NCI-H1436 (cell line): ENCODE measurements at regions not wholly inside any gene's neighbourhood (a gene's known extent, or its start where the extent isn't known, plus 50 kb on each side); places are given as distances from the start of the nearest gene placed in this dataset.

ENCODE experiments used
- DNase-seq: peaks from one replicate; lab custom pipeline; 2025; lab: John Stamatoyannopoulos, UW

DNA sequence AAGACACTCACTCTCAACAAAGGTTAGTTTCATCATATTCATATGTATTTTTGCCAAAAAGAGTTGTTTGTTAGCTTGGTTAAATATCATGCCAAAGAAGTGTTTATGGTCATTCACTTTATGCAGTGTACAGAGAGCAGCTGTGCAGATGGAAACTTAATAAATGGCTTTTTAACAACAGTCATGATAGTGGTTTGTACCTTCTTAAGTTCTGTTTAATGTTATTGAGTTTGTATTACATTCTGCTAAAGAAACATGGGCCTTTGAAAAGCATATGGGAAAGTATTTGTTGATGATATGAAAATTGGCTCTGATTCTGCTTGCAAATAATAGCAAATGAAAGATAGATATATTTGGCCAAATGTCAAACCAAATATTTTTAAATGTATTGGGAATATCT is 607.3 kb downstream of the NCAM2 start:
- no peak for DNase-seq

DNA sequence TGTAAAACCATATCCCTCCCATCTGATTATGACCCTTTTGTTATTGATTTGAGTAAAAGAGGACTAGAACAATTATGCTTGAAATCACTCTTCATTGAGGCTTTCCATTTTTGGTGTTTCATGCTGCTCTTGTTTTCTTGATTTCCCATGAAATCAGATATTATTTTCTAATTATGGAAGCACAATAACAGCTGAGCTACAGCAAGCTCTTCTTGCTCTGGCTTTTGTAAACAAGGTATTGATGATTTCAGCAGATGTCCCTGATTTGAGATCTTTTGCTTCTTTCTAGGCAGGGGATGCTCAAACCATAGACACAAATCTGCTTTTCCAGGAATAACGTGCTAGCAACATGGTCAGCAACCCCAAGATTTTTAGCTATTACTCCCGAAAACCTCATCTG is 607.8 kb downstream of the NCAM2 start:
- no peak for DNase-seq

DNA sequence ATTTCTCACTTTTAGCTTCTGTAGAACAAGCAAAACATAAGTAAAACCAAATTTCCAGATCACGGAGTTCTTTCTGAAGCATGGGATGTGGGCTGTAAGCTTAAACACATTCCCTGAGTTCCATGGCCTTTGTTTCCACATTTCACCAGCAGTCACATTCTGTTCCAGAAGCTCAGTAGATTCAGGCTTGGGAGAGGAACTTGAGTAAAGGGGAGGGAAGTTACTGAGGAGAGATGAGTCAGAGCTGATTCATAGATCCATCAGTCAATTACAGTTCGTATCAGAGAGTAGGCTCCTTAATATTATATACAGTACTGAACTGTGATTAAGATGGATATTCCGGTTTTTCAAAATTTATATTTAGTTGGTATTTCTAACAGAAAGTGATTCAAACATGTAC is 614.3 kb downstream of the NCAM2 start:
- no peak for DNase-seq

DNA sequence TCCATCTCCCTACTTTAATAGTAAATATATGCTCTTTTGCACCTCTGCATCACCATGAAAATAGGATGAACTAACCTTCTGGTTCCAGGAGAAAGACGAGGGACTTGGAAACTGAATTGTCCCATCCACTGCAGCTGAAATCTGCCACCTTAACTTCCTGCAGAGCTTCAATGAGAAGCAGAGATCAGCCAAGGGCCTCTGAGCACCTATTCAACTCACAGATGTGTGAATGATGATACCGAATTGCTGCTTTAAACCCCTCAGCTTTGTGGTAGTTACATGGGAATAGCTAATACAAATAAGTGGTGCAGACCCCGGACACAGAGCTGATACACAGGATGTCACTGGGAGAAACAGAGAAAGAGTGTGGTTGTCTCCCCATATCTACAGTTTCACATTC is 616.8 kb downstream of the NCAM2 start:
- no peak for DNase-seq

DNA sequence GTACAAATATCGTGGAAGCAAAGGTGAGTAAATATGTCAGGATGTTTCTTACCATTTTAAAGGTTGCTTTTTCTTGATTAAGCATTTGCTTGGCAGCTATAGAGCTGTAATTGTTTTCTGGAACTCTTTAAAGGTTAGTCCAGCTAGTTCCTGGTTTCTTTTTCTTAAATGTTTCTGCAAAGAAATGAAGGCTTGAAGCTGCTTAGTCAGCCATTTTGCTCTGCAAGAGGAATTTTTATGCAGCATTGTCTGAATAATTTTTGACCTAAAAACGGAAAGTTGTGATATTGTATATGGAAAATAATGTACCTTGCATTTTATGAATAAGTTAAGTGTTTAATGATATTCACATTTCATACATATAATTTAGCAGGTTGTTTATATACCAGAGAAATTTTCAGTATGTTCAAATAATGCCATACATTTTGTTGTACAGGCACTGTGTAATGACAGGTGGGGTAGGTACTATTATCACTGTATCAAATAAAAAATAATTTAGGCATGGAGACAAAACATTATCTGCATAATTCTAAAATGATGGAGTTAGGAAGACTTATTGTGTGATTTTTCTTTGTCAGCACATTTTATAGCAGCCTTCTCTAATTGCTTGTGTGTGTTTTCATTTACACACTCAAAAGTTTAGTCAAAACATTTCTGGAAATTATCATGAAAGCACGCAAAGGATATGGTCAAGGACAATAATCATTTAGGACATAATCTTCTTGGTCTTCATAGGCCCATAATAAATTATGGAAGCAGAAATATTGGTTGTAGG is 624.4 kb downstream of the NCAM2 start:
- DNase-seq: no peak

DNA sequence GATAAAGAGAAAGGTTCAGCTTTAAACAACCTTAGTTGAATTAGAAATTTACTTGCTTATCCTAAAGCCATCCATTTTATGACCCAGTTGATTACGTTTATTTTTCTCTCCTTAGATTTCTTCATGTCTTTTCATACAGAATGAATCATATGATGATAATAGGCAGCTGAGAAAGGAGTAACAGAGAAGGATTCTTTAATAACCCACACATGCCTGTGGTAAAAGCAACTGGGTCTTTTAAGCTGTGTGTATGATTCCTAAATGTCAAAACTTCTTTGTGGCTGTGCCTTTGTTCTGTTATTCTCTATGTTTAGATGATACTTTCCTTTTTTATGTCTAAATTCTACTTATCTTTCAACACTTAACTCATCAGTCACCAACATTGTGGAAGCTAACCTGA is 626.5 kb downstream of the NCAM2 start:
- no peak for DNase-seq

DNA sequence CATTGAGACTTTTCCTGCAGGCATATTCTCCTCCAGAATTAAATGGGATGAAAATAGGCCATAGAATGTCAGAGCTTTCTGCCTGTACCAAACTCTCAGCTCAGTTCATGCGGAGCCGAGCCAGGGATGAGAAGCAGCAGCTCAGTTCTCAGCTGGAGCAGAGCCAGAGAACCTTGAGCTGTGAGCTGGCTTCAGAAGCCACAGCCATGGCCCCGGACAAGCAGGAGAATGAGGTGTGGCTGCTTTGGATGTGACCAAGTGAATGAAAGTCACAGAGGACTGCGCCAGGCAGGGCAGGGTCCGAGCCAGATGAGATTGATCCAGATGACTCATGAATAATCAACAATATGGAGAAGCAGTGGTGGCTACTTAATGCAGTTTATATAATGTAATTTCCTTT is 633.8 kb downstream of the NCAM2 start:
- no peak for DNase-seq

DNA sequence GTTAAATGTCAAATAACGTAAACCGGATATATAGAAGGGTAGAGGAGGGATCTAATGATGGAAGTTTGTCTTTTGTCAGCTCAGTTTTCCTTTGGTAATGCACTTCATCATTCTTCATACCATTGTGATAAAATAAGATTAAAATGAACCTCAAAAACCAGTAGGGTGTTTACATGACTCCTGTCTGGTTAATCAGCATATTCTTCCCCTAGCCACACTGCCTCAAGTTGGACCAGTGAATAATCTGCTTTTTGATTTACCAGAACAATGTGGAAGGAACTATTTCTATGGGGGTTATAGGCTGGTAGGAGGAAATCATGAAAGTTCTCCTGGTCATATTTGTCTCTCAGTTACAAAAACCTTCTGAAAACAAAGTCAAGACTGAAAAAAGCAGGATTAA is 634.7 kb downstream of the NCAM2 start:
- DNase-seq: no peak

DNA sequence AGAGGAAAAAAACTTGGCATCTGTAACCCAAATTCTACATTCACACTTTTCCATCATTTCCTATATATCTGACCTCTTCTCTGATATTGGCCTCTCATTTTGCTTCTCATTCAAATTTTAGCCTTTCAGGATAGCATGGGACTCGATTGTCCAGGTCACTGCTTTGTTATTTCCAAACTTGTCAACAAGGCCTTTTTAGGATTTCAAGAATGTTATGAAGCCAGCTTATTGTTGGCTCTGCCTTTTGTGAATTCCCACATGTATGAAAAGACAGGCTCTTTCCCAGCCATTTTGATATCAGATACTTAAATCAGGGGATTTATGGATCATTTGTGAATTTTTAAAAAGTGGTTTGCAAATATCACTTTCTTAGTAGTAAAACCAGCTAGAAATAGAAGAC is 663.5 kb downstream of the NCAM2 start:
- DNase-seq: no peak

DNA sequence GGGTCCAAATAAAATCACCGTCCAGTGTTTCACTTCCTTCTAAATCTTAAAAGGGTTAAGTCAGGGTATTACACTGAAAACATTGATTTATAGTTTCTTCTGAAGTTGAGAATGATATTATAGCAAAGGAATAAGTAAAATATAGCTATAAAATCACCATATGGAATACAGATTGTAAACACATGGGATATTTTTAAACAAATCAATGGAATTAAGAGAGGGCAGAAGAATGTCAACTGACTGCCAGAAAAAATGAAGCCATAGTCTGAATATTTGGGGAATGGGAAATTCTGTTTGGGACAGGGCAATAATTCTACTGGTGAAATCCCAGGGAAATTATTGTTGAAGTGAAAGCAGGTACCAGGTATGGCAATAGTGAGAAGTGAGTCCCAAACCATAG is 664.6 kb downstream of the NCAM2 start:
- no peak for DNase-seq

DNA sequence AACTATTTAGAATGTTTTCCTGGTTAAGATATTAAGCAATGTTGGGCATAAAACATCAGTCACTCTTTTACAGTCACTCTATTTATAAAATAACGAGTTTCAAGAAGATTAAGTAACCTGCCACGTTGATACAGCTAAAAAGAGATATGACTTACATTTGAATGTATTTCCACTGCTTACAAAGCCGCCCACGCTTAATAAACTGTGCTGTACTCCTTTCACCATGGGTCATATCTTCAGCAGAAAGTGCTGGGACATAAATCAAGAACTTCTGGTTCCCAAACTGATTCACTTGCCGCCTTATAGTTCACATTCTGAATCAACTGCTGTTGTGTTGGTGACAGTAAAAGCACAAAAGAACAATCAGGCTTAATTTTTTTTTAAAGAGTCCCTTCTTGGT is 666.7 kb downstream of the NCAM2 start:
- no peak for DNase-seq

DNA sequence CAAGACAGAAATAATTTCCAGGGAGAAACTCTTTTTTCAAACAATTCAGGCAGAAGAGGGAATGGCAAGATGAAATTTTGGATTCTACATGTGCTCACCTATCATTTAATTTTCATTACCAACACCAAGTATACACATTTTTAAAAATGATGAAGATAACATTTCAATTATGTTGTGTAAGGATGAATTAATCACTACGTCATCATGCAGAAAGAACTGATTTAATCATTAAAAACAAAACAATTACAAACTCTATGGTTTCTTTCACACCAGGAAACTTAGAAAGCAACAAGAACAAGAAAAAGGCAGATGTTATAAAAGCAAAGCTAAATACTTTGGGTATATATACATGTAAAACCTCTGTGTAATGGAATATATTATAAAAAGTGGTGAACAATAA is 668.5 kb downstream of the NCAM2 start:
- no peak for DNase-seq

DNA sequence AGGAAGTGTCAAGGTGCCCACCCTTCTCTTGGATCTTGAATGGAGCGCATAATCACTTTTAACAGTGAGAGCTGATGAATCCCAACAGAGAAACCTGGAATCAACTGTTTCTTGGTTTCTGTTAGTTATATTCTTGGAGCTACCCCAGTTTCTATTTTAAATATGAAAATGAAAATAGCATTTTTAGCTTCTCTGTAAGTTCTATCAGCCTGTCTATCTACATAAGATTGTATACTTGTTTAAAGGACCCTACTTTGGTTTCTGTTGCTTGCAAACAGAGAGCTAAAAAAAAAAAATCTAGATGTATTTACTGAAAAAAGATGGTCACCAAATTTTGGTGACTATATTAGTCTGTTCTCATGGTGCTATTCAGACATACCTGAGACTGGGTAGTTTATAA is 670.0 kb downstream of the NCAM2 start:
- no peak for DNase-seq

DNA sequence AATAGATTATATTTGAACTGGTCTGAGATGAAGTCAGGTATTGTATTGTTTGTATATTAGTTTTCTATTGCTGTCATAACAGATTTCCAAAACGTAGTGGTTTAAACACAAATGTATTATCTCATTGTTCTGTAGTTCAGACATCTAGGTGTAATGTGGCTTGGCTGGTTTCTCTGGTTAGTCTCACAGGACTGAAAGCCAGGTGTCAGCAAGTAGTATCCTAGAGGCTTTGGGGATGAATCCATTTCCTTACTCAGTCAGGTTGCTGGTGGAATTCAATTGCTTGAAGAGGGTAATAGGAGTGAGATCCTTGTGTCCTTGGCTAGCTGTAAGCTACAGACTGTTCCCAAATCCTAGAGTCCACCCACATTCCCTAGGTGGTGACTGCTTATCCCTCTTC is 675.8 kb downstream of the NCAM2 start:
- DNase-seq: no peak

DNA sequence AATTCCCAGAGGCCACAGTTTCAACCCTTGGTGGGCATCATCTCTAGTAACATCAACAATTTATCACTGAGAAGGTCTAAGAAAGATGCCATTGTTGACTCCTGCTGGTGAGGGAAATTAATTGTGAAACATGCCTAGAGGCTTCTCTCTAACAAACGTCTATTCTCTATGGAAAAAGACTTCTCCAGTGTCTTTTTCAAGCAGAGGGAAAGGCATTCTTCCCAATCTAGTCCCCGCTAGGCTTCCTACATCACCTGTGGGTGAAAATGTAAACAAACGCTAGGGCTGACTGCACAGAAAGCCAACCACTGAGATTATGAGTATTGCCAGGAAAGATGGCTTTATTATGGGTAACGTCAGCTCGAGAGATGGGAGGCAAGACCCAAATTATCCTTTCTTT is 677.4 kb downstream of the NCAM2 start:
- DNase-seq: no peak

DNA sequence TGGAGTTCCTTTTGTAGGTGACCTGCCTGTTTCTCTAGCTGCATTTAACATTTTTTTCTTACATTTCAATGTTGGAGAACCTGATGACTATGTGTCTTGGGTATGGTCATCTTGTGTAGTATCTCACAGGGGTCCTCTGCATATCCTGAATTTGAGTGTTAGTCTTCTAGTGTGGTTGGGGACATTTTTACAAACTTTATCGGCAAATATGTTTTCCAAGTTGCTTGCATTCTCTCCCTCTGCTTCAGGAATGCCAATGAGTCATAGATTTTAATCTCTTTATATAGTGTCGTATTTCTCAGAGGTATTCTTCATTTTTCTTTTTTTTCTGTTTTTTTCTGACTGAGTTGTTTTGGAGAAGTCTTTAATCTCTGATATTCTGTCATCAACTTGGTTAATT is 684.0 kb downstream of the NCAM2 start:
- DNase-seq: no peak

DNA sequence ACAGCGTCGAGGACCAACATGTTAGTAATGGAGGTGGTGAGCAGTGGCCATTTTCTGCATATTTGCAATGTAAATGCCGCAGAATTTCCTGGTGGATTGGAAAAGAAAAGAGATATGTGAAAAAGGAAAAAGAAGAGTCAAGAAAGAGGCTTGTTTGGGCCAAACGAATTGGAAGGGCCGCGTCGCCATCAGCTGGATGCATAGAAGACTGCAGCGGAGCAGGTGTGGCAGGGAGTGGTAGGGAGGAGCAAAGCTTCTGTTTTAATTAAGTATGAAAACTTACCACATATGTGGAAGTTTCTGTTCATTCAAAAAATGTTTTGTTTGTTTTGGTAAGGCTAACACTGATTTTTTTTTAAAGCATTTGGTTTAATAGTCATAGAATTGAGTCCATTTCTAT is 690.7 kb downstream of the NCAM2 start:
- no peak for DNase-seq

DNA sequence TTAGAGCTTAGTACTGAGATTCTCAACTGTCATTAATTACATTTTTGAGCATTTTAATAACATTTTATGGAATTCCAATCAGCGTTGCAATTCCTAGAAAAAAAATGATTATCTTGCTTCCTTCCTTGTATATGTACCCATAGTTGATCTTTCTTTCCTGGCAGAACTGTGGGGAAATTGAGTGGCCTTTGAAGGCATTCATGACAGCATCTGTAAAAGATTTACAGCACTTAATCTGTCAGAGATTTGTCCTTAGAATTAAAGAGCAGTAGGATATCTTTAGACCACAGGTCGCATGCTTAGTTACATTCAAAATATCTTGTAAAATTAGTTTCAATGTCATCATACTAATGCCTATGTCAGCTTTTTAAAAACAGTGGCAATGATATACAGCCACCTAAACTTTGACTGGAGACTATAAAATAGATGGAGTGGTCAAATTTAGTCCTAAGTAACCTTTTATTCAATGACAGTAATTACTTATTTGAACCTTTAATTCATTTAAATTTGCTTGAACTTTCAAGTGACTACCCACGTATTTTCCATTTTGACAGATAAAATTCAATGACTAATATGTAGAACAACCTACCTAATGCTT is 692.0 kb downstream of the NCAM2 start:
- DNase-seq: no peak

DNA sequence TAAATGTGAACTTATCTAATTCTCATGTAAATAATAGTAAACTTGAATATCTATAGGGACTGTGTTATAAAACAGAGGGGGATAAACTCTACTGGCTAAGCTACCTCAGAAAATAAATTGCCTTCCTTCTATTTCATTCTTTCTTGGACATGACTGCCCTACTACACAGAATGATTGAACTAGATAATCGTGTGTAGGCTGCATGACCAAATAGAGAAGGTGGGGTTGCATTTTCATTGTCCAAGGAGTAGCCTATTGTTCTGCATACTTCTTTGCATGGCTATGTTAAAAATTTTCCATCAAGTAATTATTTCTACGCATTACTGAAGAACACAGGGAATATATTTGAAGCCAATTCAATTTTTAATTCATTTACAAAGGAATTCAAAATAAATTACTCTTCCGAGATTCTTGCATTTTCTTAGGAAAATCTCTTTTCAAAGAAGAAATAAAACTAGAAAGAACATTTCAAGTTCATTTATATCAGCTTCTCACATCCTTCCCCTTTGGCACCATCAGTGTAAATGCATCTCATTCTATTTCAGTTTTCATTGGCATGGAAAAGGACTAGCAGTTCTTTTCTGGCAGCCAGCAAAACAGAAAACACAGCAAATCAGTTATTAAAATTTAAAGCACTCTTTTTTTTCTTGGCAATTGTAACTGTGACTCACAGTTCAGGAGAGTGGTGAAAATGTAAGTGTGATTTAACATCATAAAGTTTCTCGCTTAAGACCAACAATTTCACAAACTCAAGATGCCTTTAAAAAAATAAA is 714.7 kb downstream of the NCAM2 start:
- DNase-seq: no peak

DNA sequence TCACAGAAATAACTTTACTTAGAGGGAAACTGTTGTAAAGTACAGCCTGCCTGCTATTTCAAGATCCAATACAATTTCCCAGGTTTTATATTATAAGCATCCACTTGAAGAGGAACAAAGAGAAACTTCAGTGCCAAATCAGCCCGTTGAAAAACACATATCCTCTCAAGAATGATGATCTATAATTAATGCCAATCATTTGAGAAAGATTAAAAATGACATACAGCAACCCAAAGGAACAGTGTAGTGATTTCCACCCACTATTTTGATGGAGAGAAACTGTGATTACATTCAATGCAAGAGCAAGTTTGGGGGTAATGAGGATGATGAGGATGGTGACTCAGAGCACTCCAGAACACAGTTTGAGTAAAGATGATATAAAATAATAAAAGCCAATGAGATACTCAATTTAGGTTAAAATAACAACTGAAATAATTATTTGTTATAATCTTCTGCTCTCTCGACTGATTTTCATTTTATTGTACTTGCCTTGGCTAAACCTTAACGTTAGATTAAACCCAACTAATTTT is 715.5 kb downstream of the NCAM2 start:
- DNase-seq: no peak

DNA sequence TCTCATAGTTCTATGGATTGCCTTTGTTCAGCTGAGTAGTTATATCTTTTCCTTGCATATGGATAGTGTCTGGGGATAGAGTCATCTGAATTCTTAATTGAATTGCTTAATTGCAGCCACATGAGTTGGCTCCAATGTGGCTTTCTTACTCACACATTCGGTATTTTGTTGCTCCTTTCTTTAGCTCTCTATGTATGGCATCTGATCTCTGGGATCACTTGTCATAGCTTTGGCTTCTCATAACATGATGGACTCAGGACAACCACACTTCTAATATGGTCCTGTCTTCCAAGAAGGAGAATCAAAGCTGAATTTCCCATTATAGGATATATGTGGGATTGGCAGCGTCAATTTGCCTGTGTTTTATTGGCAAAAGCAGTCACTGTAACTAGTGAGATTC is 716.2 kb downstream of the NCAM2 start:
- DNase-seq: no peak

DNA sequence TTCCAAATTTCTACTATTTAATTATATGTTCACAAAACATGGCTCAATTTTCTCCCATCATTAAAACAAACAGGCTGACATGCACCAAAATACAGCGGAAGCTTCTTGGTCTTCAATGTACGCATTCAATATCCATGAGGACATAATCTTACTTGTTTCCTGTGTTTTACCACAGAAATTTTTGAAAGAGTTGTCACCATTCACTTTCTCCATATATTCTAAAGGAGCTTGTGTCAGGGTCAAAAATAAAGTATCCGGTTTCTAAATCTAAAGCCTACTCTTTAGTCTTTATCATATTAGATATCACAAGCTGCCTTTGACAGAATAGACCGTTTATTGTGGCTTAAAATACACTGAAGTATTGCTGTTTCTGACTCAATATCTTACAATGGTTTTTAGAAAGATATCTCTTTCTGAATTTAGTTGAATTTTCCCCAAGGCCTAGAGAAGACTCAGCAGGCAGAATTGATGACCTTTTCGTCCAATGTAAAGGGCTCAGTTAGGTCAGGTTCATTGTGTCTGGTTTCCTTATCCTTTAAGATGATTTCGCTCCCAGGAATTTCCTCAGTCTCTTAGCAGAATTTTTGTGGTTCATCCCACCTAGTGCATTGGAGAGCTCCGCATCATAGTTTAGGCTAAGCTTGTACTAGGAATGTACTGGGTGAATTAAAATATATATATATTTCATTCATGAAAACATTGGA is 717.2 kb downstream of the NCAM2 start:
- no peak for DNase-seq

DNA sequence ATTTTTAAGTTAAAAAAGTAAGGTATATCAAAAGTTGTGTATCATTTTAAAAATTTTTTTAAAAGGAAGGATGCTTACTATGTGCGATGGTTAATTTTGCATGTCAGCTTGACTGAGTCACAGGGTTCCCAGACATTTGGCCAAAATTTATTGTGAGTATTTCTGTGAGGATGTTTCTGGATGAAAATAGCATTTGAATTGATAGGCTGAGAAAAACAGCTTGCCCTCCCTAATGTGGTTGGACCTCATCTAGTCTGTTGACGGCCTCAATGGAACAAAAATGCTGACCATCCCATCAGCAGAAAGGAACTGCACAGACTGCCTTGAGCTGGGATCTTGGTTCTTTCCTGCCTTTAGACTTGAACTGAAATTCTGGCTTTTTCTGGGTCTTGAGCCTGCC is 724.5 kb downstream of the NCAM2 start:
- DNase-seq: no peak
